Thyroid gland (tissue), 4 donors: ENCODE measurements at regions not wholly inside any gene's neighbourhood (a gene's known extent, or its start where the extent isn't known, plus 50 kb on each side); places are given as distances from the start of the nearest gene placed in this dataset.

Experiments used
- POLR2A ChIP-seq, 2 donors: fragments of 450-650 bp; IDR thresholded peaks; one replicate each; pipeline ENCODE4 v1.6.1; 2017; ENCODE audit warnings: antibody characterized with exemption in 2 of 2, mild to moderate bottlenecking in 2 of 2, moderate library complexity in 1 of 2
- TF ChIP-seq, protein P1 (sequence below), 6 experiments: fragments of 200-600 bp in 3 of 6; fragments of 450-650 bp in 3 of 6; sonication (generic) in 3 of 6; IDR thresholded peaks; one replicate each; pipeline ENCODE4 v1.5.1; 2016 to 2019; ENCODE audit warnings: antibody characterized with exemption in 6 of 6, mild to moderate bottlenecking in 2 of 6, inconsistent platforms in 1 of 6, moderate library complexity in 1 of 6

DNA sequence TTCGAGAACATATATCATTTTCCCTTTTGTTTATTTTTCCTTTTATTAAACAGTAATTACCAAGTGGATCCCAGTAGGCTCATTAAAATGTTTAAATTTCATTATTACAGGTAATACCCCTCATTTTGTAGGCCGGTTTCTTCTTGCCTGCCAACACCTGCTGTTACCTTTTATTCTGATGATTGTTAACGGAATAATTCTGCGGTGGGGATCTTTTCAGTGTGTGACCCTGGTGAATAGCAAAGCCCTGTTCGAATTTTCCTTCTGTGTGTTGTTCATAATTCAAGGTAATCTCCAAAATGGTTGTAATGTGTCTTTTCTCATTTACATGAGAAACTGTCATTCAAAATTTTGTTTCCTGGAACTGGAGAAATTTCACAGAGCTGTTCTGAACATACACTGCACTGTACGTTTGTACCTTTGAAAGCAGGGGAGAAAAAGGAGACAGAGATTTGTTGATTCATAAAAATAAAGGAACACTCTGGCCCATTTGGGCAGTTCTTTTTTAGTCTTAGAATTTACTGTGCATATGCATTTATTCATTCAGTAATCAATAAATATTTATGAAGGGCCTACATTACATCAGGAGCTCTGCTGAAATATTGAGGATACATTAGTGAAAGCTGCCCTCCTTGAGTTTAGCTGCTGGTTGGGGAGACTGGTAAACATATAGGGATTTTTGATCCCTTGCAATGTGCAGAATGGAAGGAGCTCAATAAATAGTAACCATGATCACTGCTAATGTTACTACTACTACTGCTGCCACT is 502.0 kb downstream of the QKI start:
- TF ChIP-seq, protein P1, sequence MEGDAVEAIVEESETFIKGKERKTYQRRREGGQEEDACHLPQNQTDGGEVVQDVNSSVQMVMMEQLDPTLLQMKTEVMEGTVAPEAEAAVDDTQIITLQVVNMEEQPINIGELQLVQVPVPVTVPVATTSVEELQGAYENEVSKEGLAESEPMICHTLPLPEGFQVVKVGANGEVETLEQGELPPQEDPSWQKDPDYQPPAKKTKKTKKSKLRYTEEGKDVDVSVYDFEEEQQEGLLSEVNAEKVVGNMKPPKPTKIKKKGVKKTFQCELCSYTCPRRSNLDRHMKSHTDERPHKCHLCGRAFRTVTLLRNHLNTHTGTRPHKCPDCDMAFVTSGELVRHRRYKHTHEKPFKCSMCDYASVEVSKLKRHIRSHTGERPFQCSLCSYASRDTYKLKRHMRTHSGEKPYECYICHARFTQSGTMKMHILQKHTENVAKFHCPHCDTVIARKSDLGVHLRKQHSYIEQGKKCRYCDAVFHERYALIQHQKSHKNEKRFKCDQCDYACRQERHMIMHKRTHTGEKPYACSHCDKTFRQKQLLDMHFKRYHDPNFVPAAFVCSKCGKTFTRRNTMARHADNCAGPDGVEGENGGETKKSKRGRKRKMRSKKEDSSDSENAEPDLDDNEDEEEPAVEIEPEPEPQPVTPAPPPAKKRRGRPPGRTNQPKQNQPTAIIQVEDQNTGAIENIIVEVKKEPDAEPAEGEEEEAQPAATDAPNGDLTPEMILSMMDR (IDR thresholded peaks at IDR 0.05), result no peak
- no peak for TF ChIP-seq POLR2A (IDR thresholded peaks at IDR 0.05)
